ENCODE measurements at regions not wholly inside any gene's neighbourhood (a gene's known extent, or its start where the extent isn't known, plus 50 kb on each side); places are given as distances from the start of the nearest gene placed in this dataset.

GRCh38 chr11:114925591-114925990, 247.3 kb downstream of the NXPE2 start:
- no peaks in the 10 kb centered on the region for H3K4me1 ChIP-seq (ENCODE audit: control insufficient read depth in 1 of 2, extremely low read depth in 1 of 2, insufficient read depth in 2 of 2, low read length in 2 of 2)
- no peak overlapping the region for H3K27ac Mint-ChIP-seq
- WGBS (ENCODE audit: insufficient coverage): 68% methylated on average over 2 of the region's 2 CpGs

GRCh38 chr11:114928260-114928870, 250.0 kb downstream of the NXPE2 start:
- no peak overlapping the region for H3K4me3 ChIP-seq (ENCODE audit: control insufficient read depth in 1 of 2, extremely low read depth in 1 of 2, low read length in 1 of 2)
- Mint-ChIP-seq H3K27ac (no peak overlapping the region), H3K4me1 (no peaks in the 10 kb centered on the region), H3K4me3 (no peak overlapping the region), H3K9me3 (peaks cover 0 to 18% (median 5%) of the 10 kb centered on the region in 3 donors), H3K36me3 (no peaks in the 10 kb centered on the region), H3K27me3 (peaks cover 0 to 3% of the 10 kb centered on the region in 2 donors)
- no peaks in the 10 kb centered on the region for H3K9me3 ChIP-seq
- 80% methylated on average over 1 of the region's 6 CpGs for WGBS (ENCODE audit: insufficient coverage)
- POLR2A ChIA-PET: no interaction called here
- CTCF ChIA-PET: no interaction called here
- H3K36me3 ChIP-seq (ENCODE audit: control insufficient read depth in 2 of 2, extremely low read depth in 1 of 2, insufficient read depth in 1 of 2, low read length in 1 of 2): no peaks in the 10 kb centered on the region
- DNase-seq (no peak), ATAC-seq (replicated peaks in 1 of 4) (no peak)
- peaks cover 0 to 5% of the 10 kb centered on the region in 2 experiments for H3K27me3 ChIP-seq (replicated peaks in 1 of 2; ENCODE audit: control insufficient read depth in 2 of 2, extremely low read depth in 1 of 2, insufficient read depth in 2 of 2, low read length in 1 of 2)
- no peaks in the 10 kb centered on the region for H3K4me1 ChIP-seq (ENCODE audit: control insufficient read depth in 1 of 2, extremely low read depth in 1 of 2, insufficient read depth in 2 of 2, low read length in 2 of 2)
- H3K27ac ChIP-seq (ENCODE audit: low read length): no peak overlapping the region

More at GRCh38 chr11:114925591-114925990, 247.3 kb downstream of the NXPE2 start:
- Mint-ChIP-seq H3K4me1 (no peaks in the 10 kb centered on the region), H3K36me3 (no peaks in the 10 kb centered on the region), H3K4me3 (no peak overlapping the region), H3K9me3 (peaks cover 0 to 5% (median 0%) of the 10 kb centered on the region in 3 donors), H3K27me3 (peaks cover 0 to 3% of the 10 kb centered on the region in 2 donors)
- Histone ChIP-seq H3K9me3 (no peaks in the 10 kb centered on the region), H3K27ac (ENCODE audit: low read length) (no peak overlapping the region), H3K36me3 (ENCODE audit: control insufficient read depth in 2 of 2, extremely low read depth in 1 of 2, insufficient read depth in 1 of 2, low read length in 1 of 2) (no peaks in the 10 kb centered on the region), H3K4me3 (ENCODE audit: control insufficient read depth in 1 of 2, extremely low read depth in 1 of 2, low read length in 1 of 2) (no peak overlapping the region), H3K27me3 (replicated peaks in 1 of 2; ENCODE audit: control insufficient read depth in 2 of 2, extremely low read depth in 1 of 2, insufficient read depth in 2 of 2, low read length in 1 of 2) (peaks cover 0 to 5% of the 10 kb centered on the region in 2 experiments)
- ATAC-seq (replicated peaks in 1 of 4) (no peak), DNase-seq (no peak)
- POLR2A ChIA-PET: interaction anchor here in 1 of 2 donors (0.6 kb wide), 1 partner anchor 468 kb away, joined by 8 read pairs; no protein-coding TSS in a partner anchor
- CTCF ChIA-PET: no interaction called here

- no peaks in the 10 kb centered on the region for H3K36me3 Mint-ChIP-seq
- WGBS (ENCODE audit: insufficient coverage): 72% methylated on average over 5 of the region's 9 CpGs
- Histone ChIP-seq H3K27me3 (replicated peaks in 1 of 2; ENCODE audit: control insufficient read depth in 2 of 2, extremely low read depth in 1 of 2, insufficient read depth in 2 of 2, low read length in 1 of 2) (peaks cover 0 to 5% of the 10 kb centered on the region in 2 experiments), H3K9me3 (no peaks in the 10 kb centered on the region), H3K4me3 (ENCODE audit: control insufficient read depth in 1 of 2, extremely low read depth in 1 of 2, low read length in 1 of 2) (no peak overlapping the region), H3K27ac (ENCODE audit: low read length) (no peak overlapping the region), H3K4me1 (ENCODE audit: control insufficient read depth in 1 of 2, extremely low read depth in 1 of 2, insufficient read depth in 2 of 2, low read length in 2 of 2) (no peaks in the 10 kb centered on the region), H3K36me3 (ENCODE audit: control insufficient read depth in 2 of 2, extremely low read depth in 1 of 2, insufficient read depth in 1 of 2, low read length in 1 of 2) (no peaks in the 10 kb centered on the region)
- ATAC-seq (replicated peaks in 1 of 4) (peak in 1 of 4 experiments; percentile 36), DNase-seq (no peak)
- peaks cover 0 to 3% of the 10 kb centered on the region in 2 donors for H3K27me3 Mint-ChIP-seq
- no peak overlapping the region for H3K4me3 Mint-ChIP-seq
- H3K4me1 Mint-ChIP-seq: no peaks in the 10 kb centered on the region
- CTCF ChIA-PET: no interaction called here
- H3K27ac Mint-ChIP-seq: no peak overlapping the region
- POLR2A ChIA-PET: no interaction called here
- H3K9me3 Mint-ChIP-seq: peaks cover 2 to 22% (median 5%) of the 10 kb centered on the region in 3 donors
These were observed 251.1 kb downstream of the NXPE2 start for GRCh38 chr11:114929351-114930000.

- Mint-ChIP-seq H3K4me3 (no peak overlapping the region), H3K27ac (no peak overlapping the region), H3K27me3 (peaks cover 3 to 4% of the 10 kb centered on the region in 2 donors), H3K9me3 (peaks cover 13 to 19% (median 14%) of the 10 kb centered on the region in 3 donors), H3K4me1 (no peaks in the 10 kb centered on the region), H3K36me3 (no peaks in the 10 kb centered on the region)
- H3K4me3 ChIP-seq (ENCODE audit: control insufficient read depth in 1 of 2, extremely low read depth in 1 of 2, low read length in 1 of 2): no peak overlapping the region
- H3K9me3 ChIP-seq: no peaks in the 10 kb centered on the region
- H3K27ac ChIP-seq (ENCODE audit: low read length): no peak overlapping the region
- 92% methylated on average over 2 of the region's 3 CpGs for WGBS (ENCODE audit: insufficient coverage)
- no peaks in the 10 kb centered on the region for H3K4me1 ChIP-seq (ENCODE audit: control insufficient read depth in 1 of 2, extremely low read depth in 1 of 2, insufficient read depth in 2 of 2, low read length in 2 of 2)
- ChIA-PET POLR2A (no interaction called here), CTCF (no interaction called here)
- H3K27me3 ChIP-seq (replicated peaks in 1 of 2; ENCODE audit: control insufficient read depth in 2 of 2, extremely low read depth in 1 of 2, insufficient read depth in 2 of 2, low read length in 1 of 2): no peaks in the 10 kb centered on the region
- H3K36me3 ChIP-seq (ENCODE audit: control insufficient read depth in 2 of 2, extremely low read depth in 1 of 2, insufficient read depth in 1 of 2, low read length in 1 of 2): no peaks in the 10 kb centered on the region
- no peak for ATAC-seq (replicated peaks in 1 of 4)
- no peak for DNase-seq
These were observed 260.5 kb downstream of the NXPE2 start for GRCh38 chr11:114938799-114939198.

- H3K27ac ChIP-seq (ENCODE audit: low read length): no peak overlapping the region
- H3K36me3 ChIP-seq (ENCODE audit: control insufficient read depth in 2 of 2, extremely low read depth in 1 of 2, insufficient read depth in 1 of 2, low read length in 1 of 2): no peaks in the 10 kb centered on the region
- H3K9me3 ChIP-seq: no peaks in the 10 kb centered on the region
- H3K27ac Mint-ChIP-seq: no peak overlapping the region
- peaks cover 0 to 5% of the 10 kb centered on the region in 2 donors for H3K27me3 Mint-ChIP-seq
- no peaks in the 10 kb centered on the region for H3K36me3 Mint-ChIP-seq
- H3K4me3 ChIP-seq (ENCODE audit: control insufficient read depth in 1 of 2, extremely low read depth in 1 of 2, low read length in 1 of 2): no peak overlapping the region
- ChIA-PET CTCF (no interaction called here), POLR2A (no interaction called here)
- no peaks in the 10 kb centered on the region for H3K4me1 ChIP-seq (ENCODE audit: control insufficient read depth in 1 of 2, extremely low read depth in 1 of 2, insufficient read depth in 2 of 2, low read length in 2 of 2)
- ATAC-seq (replicated peaks in 1 of 4) (no peak), DNase-seq (no peak)
- H3K9me3 Mint-ChIP-seq: peaks cover 10 to 19% (median 18%) of the 10 kb centered on the region in 3 donors
- H3K4me1 Mint-ChIP-seq: no peaks in the 10 kb centered on the region
- no peak overlapping the region for H3K4me3 Mint-ChIP-seq
- no peaks in the 10 kb centered on the region for H3K27me3 ChIP-seq (replicated peaks in 1 of 2; ENCODE audit: control insufficient read depth in 2 of 2, extremely low read depth in 1 of 2, insufficient read depth in 2 of 2, low read length in 1 of 2)
These were observed 263.9 kb downstream of the NXPE2 start for GRCh38 chr11:114942207-114942606.

- Histone ChIP-seq H3K36me3 (ENCODE audit: control insufficient read depth in 2 of 2, extremely low read depth in 1 of 2, insufficient read depth in 1 of 2, low read length in 1 of 2) (no peaks in the 10 kb centered on the region), H3K9me3 (no peaks in the 10 kb centered on the region), H3K27ac (ENCODE audit: low read length) (no peak overlapping the region), H3K4me1 (ENCODE audit: control insufficient read depth in 1 of 2, extremely low read depth in 1 of 2, insufficient read depth in 2 of 2, low read length in 2 of 2) (no peaks in the 10 kb centered on the region), H3K27me3 (replicated peaks in 1 of 2; ENCODE audit: control insufficient read depth in 2 of 2, extremely low read depth in 1 of 2, insufficient read depth in 2 of 2, low read length in 1 of 2) (peaks cover 0 to 2% of the 10 kb centered on the region in 2 experiments), H3K4me3 (ENCODE audit: control insufficient read depth in 1 of 2, extremely low read depth in 1 of 2, low read length in 1 of 2) (no peak overlapping the region)
- Mint-ChIP-seq H3K36me3 (no peaks in the 10 kb centered on the region), H3K4me1 (no peaks in the 10 kb centered on the region), H3K27ac (no peak overlapping the region), H3K27me3 (peaks cover 4 to 6% of the 10 kb centered on the region in 2 donors), H3K9me3 (peaks cover 4 to 5% (median 5%) of the 10 kb centered on the region in 3 donors), H3K4me3 (no peak overlapping the region)
- ChIA-PET POLR2A (no interaction called here), CTCF (interaction anchor here (0.5 kb wide), 2 partner anchors 210 to 408 kb away, joined by 3 read pairs; no protein-coding TSS in a partner anchor)
- ATAC-seq (replicated peaks in 1 of 4): no peak
- DNase-seq: no peak
- WGBS (ENCODE audit: insufficient coverage): 89% methylated on average over 7 of the region's 13 CpGs
These were observed 271.5 kb downstream of the NXPE2 start for GRCh38 chr11:114949614-114950351.

Data from T-cell (primary cell).